SK-N-MC (cell line): ENCODE measurements at regions not wholly inside any gene's neighbourhood (a gene's known extent, or its start where the extent isn't known, plus 50 kb on each side); places are given as distances from the start of the nearest gene placed in this dataset.

ENCODE experiments used
- DNase-seq: peaks from one replicate; pipeline ENCODE4 v3.0.0-alpha.2; 2011; ENCODE audit warnings: low read depth, low spot score
- H3K27ac ChIP-seq: fragments of 200-600 bp; sonication (generic); 2 replicates; pipeline ENCODE4 v1.5.1; 2016; ENCODE audit warnings: mixed run types
- H3K36me3 ChIP-seq: fragments of 200-600 bp; sonication (generic); 2 replicates; pipeline ENCODE4 v1.6.1; 2017; ENCODE audit warnings: antibody characterized with exemption, low read length, mixed read lengths; ENCODE audit not compliant: insufficient read depth
- H3K4me3 ChIP-seq: fragments of 200-600 bp; sonication (generic); 2 replicates; pipeline ENCODE4 v1.5.1; 2016
- H3K9ac ChIP-seq: fragments of 200-600 bp; sonication (generic); 2 replicates; pipeline ENCODE4 v1.8.0; 2017; ENCODE audit warnings: mixed run types, mixed read lengths; ENCODE audit not compliant: insufficient read length
- H3K9me3 ChIP-seq: fragments of 200-600 bp; sonication (generic); 2 replicates; pipeline ENCODE4 v1.6.1; 2017; ENCODE audit warnings: low read depth, mild to moderate bottlenecking, antibody characterized with exemption, low read length, moderate library complexity, mixed read lengths
- EZH2 ChIP-seq: fragments of 200-600 bp; sonication (generic); IDR thresholded peaks from one replicate; pipeline ENCODE4 v1.6.1; 2017; ENCODE audit warnings: antibody characterized with exemption
- FOXP2 ChIP-seq: optimal IDR thresholded peaks from 2 replicates; pipeline ENCODE3; 2011; ENCODE audit warnings: mild to moderate bottlenecking, moderate library complexity; ENCODE audit not compliant: insufficient read depth; ENCODE audit errors: extremely low read length, control extremely low read depth
- POLR2AphosphoS5 ChIP-seq: IDR thresholded peaks from 2 replicates; pipeline ENCODE4 v1.6.1; 2012; ENCODE audit warnings: mild to moderate bottlenecking, low read depth, low read length, borderline replicate concordance

GRCh38 chr19:31930401-31930800 lies 415.0 kb upstream of the ZNF507 start:
- Histone ChIP-seq H3K9ac (no peak overlapping the region), H3K27ac (no peak overlapping the region), H3K36me3 (no peaks in the 10 kb centered on the region), H3K9me3 (no peaks in the 10 kb centered on the region; the same call in 1 of the 2 replicates), H3K4me3 (no peak overlapping the region)
- no peak for DNase-seq
- TF ChIP-seq POLR2AphosphoS5 = no peak
- no peak for TF ChIP-seq EZH2
- no peak for TF ChIP-seq FOXP2

GRCh38 chr19:31937983-31938382 lies 407.4 kb upstream of the ZNF507 start:
- H3K27ac ChIP-seq = no peak overlapping the region

GRCh38 chr19:31938675-31939074 lies 406.7 kb upstream of the ZNF507 start:
- Histone ChIP-seq H3K27ac (no peak overlapping the region), H3K36me3 (no peaks in the 10 kb centered on the region), H3K9me3 (no peaks in the 10 kb centered on the region), H3K4me3 (no peak overlapping the region), H3K9ac (no peak overlapping the region)
- TF ChIP-seq FOXP2 (no peak), EZH2 (no peak), POLR2AphosphoS5 (no peak)
- no peak for DNase-seq

More at GRCh38 chr19:31937983-31938382, 407.4 kb upstream of the ZNF507 start:
- no peak overlapping the region for H3K4me3 ChIP-seq
- no peaks in the 10 kb centered on the region for H3K9me3 ChIP-seq
- H3K36me3 ChIP-seq = no peaks in the 10 kb centered on the region
- DNase-seq = no peak
- H3K9ac ChIP-seq = no peak overlapping the region
- TF ChIP-seq FOXP2 = no peak
- TF ChIP-seq EZH2 = no peak
- TF ChIP-seq POLR2AphosphoS5 = no peak

GRCh38 chr19:31940396-31940795 lies 405.0 kb upstream of the ZNF507 start:
- no peak overlapping the region for H3K4me3 ChIP-seq
- TF ChIP-seq EZH2 (no peak), POLR2AphosphoS5 (no peak), FOXP2 (no peak)
- H3K27ac ChIP-seq = no peak overlapping the region

GRCh38 chr19:31943191-31943661 lies 402.2 kb upstream of the ZNF507 start:
- H3K36me3 ChIP-seq = no peaks in the 10 kb centered on the region
- no peak for TF ChIP-seq POLR2AphosphoS5
- TF ChIP-seq FOXP2 = no peak
- TF ChIP-seq EZH2 = no peak
- H3K9me3 ChIP-seq = no peaks in the 10 kb centered on the region
- no peak overlapping the region for H3K4me3 ChIP-seq
- DNase-seq = no peak
- no peak overlapping the region for H3K9ac ChIP-seq
- no peak overlapping the region for H3K27ac ChIP-seq

More at GRCh38 chr19:31940396-31940795, 405.0 kb upstream of the ZNF507 start:
- H3K36me3 ChIP-seq = no peaks in the 10 kb centered on the region
- no peak for DNase-seq
- no peaks in the 10 kb centered on the region for H3K9me3 ChIP-seq
- H3K9ac ChIP-seq = no peak overlapping the region

GRCh38 chr19:31943778-31944177 lies 401.6 kb upstream of the ZNF507 start:
- Histone ChIP-seq H3K9ac (no peak overlapping the region), H3K27ac (no peak overlapping the region), H3K9me3 (no peaks in the 10 kb centered on the region), H3K4me3 (no peak overlapping the region), H3K36me3 (no peaks in the 10 kb centered on the region)
- TF ChIP-seq POLR2AphosphoS5 = no peak
- TF ChIP-seq EZH2 = no peak
- no peak for TF ChIP-seq FOXP2
- DNase-seq = no peak

- TF ChIP-seq FOXP2 (no peak), POLR2AphosphoS5 (no peak), EZH2 (no peak)
- Histone ChIP-seq H3K27ac (no peak overlapping the region), H3K9ac (no peak overlapping the region)
Measured at GRCh38 chr19:31944326-31944725, 401.1 kb upstream of the ZNF507 start.

GRCh38 chr19:31946491-31946890 lies 398.9 kb upstream of the ZNF507 start:
- Histone ChIP-seq H3K9me3 (no peaks in the 10 kb centered on the region), H3K36me3 (no peaks in the 10 kb centered on the region), H3K4me3 (no peak overlapping the region), H3K27ac (no peak overlapping the region), H3K9ac (no peak overlapping the region)
- no peak for DNase-seq
- no peak for TF ChIP-seq POLR2AphosphoS5
- no peak for TF ChIP-seq FOXP2
- TF ChIP-seq EZH2 = no peak

More at GRCh38 chr19:31944326-31944725, 401.1 kb upstream of the ZNF507 start:
- Histone ChIP-seq H3K4me3 (no peak overlapping the region), H3K36me3 (no peaks in the 10 kb centered on the region), H3K9me3 (no peaks in the 10 kb centered on the region)
- no peak for DNase-seq

GRCh38 chr19:31947436-31948115 lies 397.8 kb upstream of the ZNF507 start:
- no peak for DNase-seq
- TF ChIP-seq POLR2AphosphoS5 (no peak), FOXP2 (no peak), EZH2 (no peak)
- Histone ChIP-seq H3K36me3 (no peaks in the 10 kb centered on the region), H3K9ac (no peak overlapping the region), H3K4me3 (no peak overlapping the region), H3K27ac (no peak overlapping the region), H3K9me3 (no peaks in the 10 kb centered on the region)
